ENCODE measurements at regions not wholly inside any gene's neighbourhood (a gene's known extent, or its start where the extent isn't known, plus 50 kb on each side); places are given as distances from the start of the nearest gene placed in this dataset.
A peak's percentile ranks its signal among the peaks of the same experiment; 100 is the strongest.

- DNase-seq (ENCODE audit: low read depth), result no peak
- no peak for TF ChIP-seq CTCF (IDR thresholded peaks at IDR 0.05; ENCODE audit: insufficient read depth, low read depth, low read length, missing control alignments)
- no peak overlapping the region for H3K4me3 ChIP-seq (ENCODE audit: low read length)
These were observed 197.3 kb upstream of the ANKRD55 start for GRCh38 chr5:56430422-56430821.

GRCh38 chr5:56429110-56429561 is 196.0 kb upstream of the ANKRD55 start:
- no peak overlapping the region for H3K4me3 ChIP-seq (ENCODE audit: low read length)
- DNase-seq (ENCODE audit: low read depth), result no peak
- TF ChIP-seq CTCF (IDR thresholded peaks at IDR 0.05; ENCODE audit: insufficient read depth, low read depth, low read length, missing control alignments), result no peak

- H3K4me3 ChIP-seq (ENCODE audit: low read length), result no peak overlapping the region
- no peak for TF ChIP-seq CTCF (IDR thresholded peaks at IDR 0.05; ENCODE audit: insufficient read depth, low read depth, low read length, missing control alignments)
- no peak for DNase-seq (ENCODE audit: low read depth)
These were observed 193.6 kb upstream of the ANKRD55 start for GRCh38 chr5:56426693-56427092.

GRCh38 chr5:56422076-56422762 is 189.1 kb upstream of the ANKRD55 start:
- no peak for TF ChIP-seq CTCF (IDR thresholded peaks at IDR 0.05; ENCODE audit: insufficient read depth, low read depth, low read length, missing control alignments)
- no peak overlapping the region for H3K4me3 ChIP-seq (ENCODE audit: low read length)
- peak; percentile 53 for DNase-seq (ENCODE audit: low read depth)

GRCh38 chr5:56421246-56422075 is 188.3 kb upstream of the ANKRD55 start:
- no peak for TF ChIP-seq CTCF (IDR thresholded peaks at IDR 0.05; ENCODE audit: insufficient read depth, low read depth, low read length, missing control alignments)
- no peak for DNase-seq (ENCODE audit: low read depth)
- H3K4me3 ChIP-seq (ENCODE audit: low read length), result no peak overlapping the region

- no peak for DNase-seq (ENCODE audit: low read depth)
- TF ChIP-seq CTCF (IDR thresholded peaks at IDR 0.05; ENCODE audit: insufficient read depth, low read depth, low read length, missing control alignments), result no peak
- H3K4me3 ChIP-seq (ENCODE audit: low read length), result no peak overlapping the region
These were observed 187.2 kb upstream of the ANKRD55 start for GRCh38 chr5:56420323-56420722.

Data from epithelial cell of esophagus (primary cell).